ENCODE measurements at regions not wholly inside any gene's neighbourhood (a gene's known extent, or its start where the extent isn't known, plus 50 kb on each side); places are given as distances from the start of the nearest gene placed in this dataset.

GRCh38 chr11:95595541-95595940, 194.0 kb downstream of the FAM76B start:
- Histone ChIP-seq H3K27ac (ENCODE audit: insufficient read depth, low read length) (no peak overlapping the region; the same call in 1 of the 2 replicates), H4K5ac (ENCODE audit: low read depth, low read length) (no peak overlapping the region), H3K9ac (ENCODE audit: low read depth, low read length) (no peak overlapping the region), H2BK5ac (ENCODE audit: low read depth, low read length, poor library complexity, severe bottlenecking) (peak overlapping the region; percentile 7), H3K36me3 (ENCODE audit: control insufficient read depth, insufficient read depth, low read length) (no peaks in the 10 kb centered on the region), H2BK15ac (ENCODE audit: low read depth, low read length) (no peak overlapping the region), H3K18ac (ENCODE audit: low read depth, low read length) (no peak overlapping the region), H4K8ac (ENCODE audit: low read depth in 2 of 2, low read length in 2 of 2) (no peak overlapping the region), H3K14ac (replicated peaks; ENCODE audit: low read depth, low read length) (no peak overlapping the region), H3K4me2 (ENCODE audit: low read depth, low read length) (no peak overlapping the region), H3K4me1 (ENCODE audit: control insufficient read depth, insufficient read depth, low read length) (peaks cover 8% of the 10 kb centered on the region; the same call in 1 of the 2 replicates), H3K9me1 (ENCODE audit: insufficient read depth, low read length) (peaks cover 3% of the 10 kb centered on the region; the same call in 1 of the 2 replicates), H3K79me1 (ENCODE audit: low read depth in 1 of 2, low read length in 2 of 2) (no peaks in the 10 kb centered on the region), H3K23ac (ENCODE audit: low read depth, low read length) (no peak overlapping the region), H4K20me1 (ENCODE audit: insufficient read depth, low read length) (no peaks in the 10 kb centered on the region), H3K56ac (ENCODE audit: extremely low read depth, insufficient read depth, low read length) (no peak overlapping the region), H3K4me3 (ENCODE audit: insufficient read depth, low read depth, low read length) (no peak overlapping the region), H2AK9ac (replicated peaks; ENCODE audit: low read depth, low read length, poor library complexity) (no peak overlapping the region), H2AFZ (replicated peaks; ENCODE audit: low read length, poor library complexity) (no peak overlapping the region), H4K91ac (ENCODE audit: insufficient read depth, low read depth, low read length) (no peak overlapping the region), H3K4ac (ENCODE audit: low read depth, low read length) (no peak overlapping the region), H2BK120ac (ENCODE audit: low read depth, low read length) (no peak overlapping the region), H2AK5ac (ENCODE audit: low read depth, low read length) (no peak overlapping the region), H2BK20ac (ENCODE audit: low read depth, low read length) (no peak overlapping the region), H3K9me3 (ENCODE audit: control insufficient read depth, insufficient read depth, low read length) (no peaks in the 10 kb centered on the region), H3K27me3 (ENCODE audit: control insufficient read depth, insufficient read depth, low read length) (no peaks in the 10 kb centered on the region)
- dilution Hi-C loops (cut with HindIII; ENCODE audit: low sequenced_read_pairs, unreplicated experiment) (no loop called here), intact Hi-C loops (cut with micrococcal nuclease) (loop anchor here (10.0 kb wide), 1 partner anchor 441 kb away; no protein-coding TSS in a partner anchor), in situ Hi-C loops (cut with MboI; ENCODE audit: low sequenced_read_pairs) (no loop called here)
- no CpG with 5 or more reads among the region's 3 CpGs for WGBS, 2 experiments (ENCODE audit: extremely low coverage in 2 of 2, insufficient read length in 1 of 2)
- ChIA-PET CTCF (interaction anchor here (0.5 to 1.1 kb wide), 3 partner anchors 100 to 216 kb away, joined by 3 read pairs; no protein-coding TSS in a partner anchor), POLR2A (ENCODE audit: unreplicated experiment) (no interaction called here)
- DNase-seq, result no peak
- ATAC-seq (ENCODE audit: low read depth), result no peak
- BruUV-seq (replicated peaks), result no TSS peak
- no peak for TF ChIP-seq CHD1 (IDR thresholded peaks at IDR 0.05; ENCODE audit: low read depth, low read length)
- TF ChIP-seq MAFK (IDR thresholded peaks at IDR 0.05; ENCODE audit: low read depth, low read length), result no peak
- no peak for TF ChIP-seq POLR2A (IDR thresholded peaks at IDR 0.05; ENCODE audit: low read depth, low read length)
- TF ChIP-seq ELK1 (IDR thresholded peaks at IDR 0.05; ENCODE audit: borderline replicate concordance, low read depth, low read length), result no peak
- no peak for TF ChIP-seq CTCF (conservative IDR thresholded peaks at IDR 0.05; ENCODE audit: low read depth, low read length)
- TF ChIP-seq RCOR1 (IDR thresholded peaks at IDR 0.05; ENCODE audit: insufficient replicate concordance, low read length), result no peak

Measured in IMR-90 (cell line).